IPS-20b (cell line): ENCODE measurements at regions not wholly inside any gene's neighbourhood (a gene's known extent, or its start where the extent isn't known, plus 50 kb on each side); places are given as distances from the start of the nearest gene placed in this dataset.

Source experiments
- H3K27ac ChIP-seq: one replicate; pipeline ENCODE4 v1.5.1; 2013; ENCODE audit warnings: low read length
- H3K27me3 ChIP-seq: 2 replicates; pipeline ENCODE4 v1.6.1; 2013; ENCODE audit warnings: mild to moderate bottlenecking, low read length, inconsistent platforms; ENCODE audit not compliant: insufficient read depth
- H3K36me3 ChIP-seq: 2 replicates; pipeline ENCODE4 v1.6.1; 2013; ENCODE audit warnings: low read depth, mild to moderate bottlenecking, inconsistent platforms, low read length, moderate library complexity; ENCODE audit not compliant: insufficient read depth
- H3K4me1 ChIP-seq: 2 replicates; pipeline ENCODE4 v1.6.1; 2013; ENCODE audit warnings: mild to moderate bottlenecking, control low read depth, inconsistent platforms, low read length, moderate library complexity; ENCODE audit not compliant: insufficient read depth
- H3K4me3 ChIP-seq: 2 replicates; pipeline ENCODE4 v1.5.1; 2013; ENCODE audit warnings: mild to moderate bottlenecking, low read length, inconsistent platforms
- H3K9ac ChIP-seq: 2 replicates; pipeline ENCODE4 v1.6.1; 2013; ENCODE audit warnings: low read depth, mild to moderate bottlenecking, inconsistent platforms, low read length, moderate library complexity
- H3K9me3 ChIP-seq: 2 replicates; pipeline ENCODE4 v1.6.1; 2013; ENCODE audit warnings: mild to moderate bottlenecking, low read depth, low read length, inconsistent platforms; ENCODE audit not compliant: insufficient read depth

GRCh38 chrX:129161108-129161507, 362.2 kb downstream of the SMARCA1 start:
- no peak overlapping the region for H3K27ac ChIP-seq
- no peaks in the 10 kb centered on the region for H3K4me1 ChIP-seq
- H3K27me3 ChIP-seq = no peaks in the 10 kb centered on the region
- no peak overlapping the region for H3K9ac ChIP-seq
- no peaks in the 10 kb centered on the region for H3K9me3 ChIP-seq
- H3K4me3 ChIP-seq = no peak overlapping the region
- H3K36me3 ChIP-seq = no peaks in the 10 kb centered on the region

DNA sequence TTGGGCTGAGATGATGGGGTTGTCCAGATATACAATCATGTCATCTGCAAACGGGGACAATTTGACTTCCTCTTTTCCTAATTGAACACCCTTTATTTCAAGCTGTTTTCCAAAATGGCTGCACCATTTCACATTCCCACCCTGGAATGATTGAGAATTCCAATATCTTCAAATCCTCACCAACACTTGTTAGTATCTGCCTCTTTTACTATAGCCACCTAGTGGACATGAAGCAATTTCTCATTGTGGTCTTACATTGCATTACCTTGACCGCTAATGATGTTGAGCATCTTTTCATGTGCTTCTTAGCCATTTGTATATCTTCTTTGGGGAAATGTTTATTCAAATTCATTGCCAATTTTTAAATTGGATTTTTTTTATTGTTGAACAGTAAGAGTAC, 364.8 kb downstream of the SMARCA1 start:
- Histone ChIP-seq H3K27ac (no peak overlapping the region), H3K4me1 (no peaks in the 10 kb centered on the region; the same call in 1 of the 2 replicates)

GRCh38 chrX:129145840-129146272, 377.4 kb downstream of the SMARCA1 start:
- H3K9ac ChIP-seq = no peak overlapping the region
- no peaks in the 10 kb centered on the region for H3K4me1 ChIP-seq
- H3K27me3 ChIP-seq = no peaks in the 10 kb centered on the region
- H3K36me3 ChIP-seq = no peaks in the 10 kb centered on the region
- no peak overlapping the region for H3K27ac ChIP-seq
- H3K9me3 ChIP-seq = no peaks in the 10 kb centered on the region
- no peak overlapping the region for H3K4me3 ChIP-seq

More for the DNA sequence above, 364.8 kb downstream of the SMARCA1 start:
- Histone ChIP-seq H3K27me3 (no peaks in the 10 kb centered on the region), H3K36me3 (no peaks in the 10 kb centered on the region), H3K9me3 (no peaks in the 10 kb centered on the region), H3K4me3 (no peak overlapping the region), H3K9ac (no peak overlapping the region)

DNA sequence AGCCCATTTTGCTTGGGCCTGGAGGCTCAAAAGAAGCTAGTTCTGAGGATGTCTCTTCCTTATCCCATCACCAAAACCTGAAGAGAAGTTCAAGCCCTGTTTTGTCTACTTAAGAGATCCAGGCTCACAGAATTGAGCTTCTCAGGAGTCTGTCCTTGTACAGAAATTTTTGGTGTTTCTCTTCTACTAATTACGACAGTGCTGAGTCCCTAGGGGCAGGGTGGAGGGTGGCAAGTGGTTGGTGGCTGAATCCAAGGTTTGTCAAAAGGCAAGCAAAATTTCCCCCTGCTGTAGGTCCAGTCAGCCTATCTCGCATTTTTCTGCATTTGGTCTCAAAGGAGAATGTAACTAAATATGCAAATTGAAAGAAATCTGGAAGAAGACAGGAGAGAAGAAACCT, 377.9 kb downstream of the SMARCA1 start:
- no peaks in the 10 kb centered on the region for H3K36me3 ChIP-seq
- H3K4me3 ChIP-seq = no peak overlapping the region
- no peak overlapping the region for H3K27ac ChIP-seq
- H3K4me1 ChIP-seq = no peaks in the 10 kb centered on the region
- no peak overlapping the region for H3K9ac ChIP-seq
- H3K27me3 ChIP-seq = no peaks in the 10 kb centered on the region
- no peaks in the 10 kb centered on the region for H3K9me3 ChIP-seq

DNA sequence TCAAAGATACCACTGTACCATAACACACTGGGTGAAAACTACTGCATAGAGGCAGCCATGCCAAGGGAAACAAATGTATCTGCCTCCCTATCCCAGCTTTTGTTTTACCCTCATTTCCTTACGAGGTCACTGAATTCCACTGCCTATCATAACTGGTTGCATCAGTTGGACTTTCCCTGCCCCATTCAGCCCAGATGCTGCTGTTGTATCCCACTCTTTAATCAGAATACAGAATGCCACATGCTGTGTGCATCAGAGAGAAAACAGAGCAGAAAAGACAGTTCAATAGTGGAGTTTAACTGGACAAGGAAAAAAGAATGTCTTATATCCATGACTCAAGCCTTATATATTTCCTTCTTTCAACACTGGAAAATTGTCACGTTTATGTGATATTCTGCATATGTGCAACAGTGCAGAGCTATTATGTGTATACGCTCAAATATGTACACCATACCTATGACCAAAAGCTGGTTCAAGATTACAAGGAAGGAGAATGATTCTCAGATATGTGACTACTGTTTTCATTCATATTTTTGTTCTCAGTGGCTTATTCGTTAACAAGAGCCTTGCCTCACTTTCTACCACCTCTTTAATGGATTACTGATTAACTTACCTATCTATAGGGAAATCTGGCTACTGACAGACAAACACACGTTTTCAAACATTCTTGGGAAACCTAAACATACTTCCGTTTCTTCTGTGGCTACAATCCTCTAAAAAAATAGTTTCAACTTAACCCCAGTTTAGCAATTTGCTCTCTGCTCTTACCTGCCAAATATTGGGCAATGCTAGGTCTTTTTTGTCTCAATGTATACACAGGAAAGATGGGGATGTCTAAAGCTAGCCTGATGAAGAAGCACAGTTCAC, 378.9 kb downstream of the SMARCA1 start:
- H3K36me3 ChIP-seq = no peaks in the 10 kb centered on the region
- no peaks in the 10 kb centered on the region for H3K9me3 ChIP-seq
- H3K4me3 ChIP-seq = no peak overlapping the region
- peaks cover 5% of the 10 kb centered on the region; the same call in 1 of the 2 replicates for H3K4me1 ChIP-seq
- H3K27me3 ChIP-seq = no peaks in the 10 kb centered on the region
- no peak overlapping the region for H3K9ac ChIP-seq
- H3K27ac ChIP-seq = no peak overlapping the region

GRCh38 chrX:129139837-129140598, 383.3 kb downstream of the SMARCA1 start:
- H3K27me3 ChIP-seq = no peaks in the 10 kb centered on the region
- H3K9me3 ChIP-seq = no peaks in the 10 kb centered on the region
- H3K27ac ChIP-seq = no peak overlapping the region
- H3K4me1 ChIP-seq = peaks cover 5% of the 10 kb centered on the region; the same call in 1 of the 2 replicates
- no peaks in the 10 kb centered on the region for H3K36me3 ChIP-seq
- no peak overlapping the region for H3K4me3 ChIP-seq
- no peak overlapping the region for H3K9ac ChIP-seq

GRCh38 chrX:129125122-129125914, 398.0 kb downstream of the SMARCA1 start:
- H3K27ac ChIP-seq = no peak overlapping the region

GRCh38 chrX:129123795-129124194, 399.5 kb downstream of the SMARCA1 start:
- Histone ChIP-seq H3K27ac (no peak overlapping the region), H3K9me3 (no peaks in the 10 kb centered on the region), H3K4me3 (no peak overlapping the region), H3K4me1 (no peaks in the 10 kb centered on the region), H3K36me3 (no peaks in the 10 kb centered on the region), H3K9ac (no peak overlapping the region), H3K27me3 (no peaks in the 10 kb centered on the region)

More at GRCh38 chrX:129125122-129125914, 398.0 kb downstream of the SMARCA1 start:
- Histone ChIP-seq H3K4me3 (no peak overlapping the region), H3K36me3 (no peaks in the 10 kb centered on the region), H3K4me1 (no peaks in the 10 kb centered on the region), H3K9me3 (no peaks in the 10 kb centered on the region), H3K27me3 (no peaks in the 10 kb centered on the region), H3K9ac (no peak overlapping the region)

- Histone ChIP-seq H3K9me3 (no peaks in the 10 kb centered on the region), H3K36me3 (no peaks in the 10 kb centered on the region), H3K4me1 (no peaks in the 10 kb centered on the region), H3K27me3 (no peaks in the 10 kb centered on the region), H3K9ac (no peak overlapping the region), H3K4me3 (no peak overlapping the region), H3K27ac (no peak overlapping the region)
Observed at GRCh38 chrX:129116676-129117470, 406.4 kb downstream of the SMARCA1 start.

DNA sequence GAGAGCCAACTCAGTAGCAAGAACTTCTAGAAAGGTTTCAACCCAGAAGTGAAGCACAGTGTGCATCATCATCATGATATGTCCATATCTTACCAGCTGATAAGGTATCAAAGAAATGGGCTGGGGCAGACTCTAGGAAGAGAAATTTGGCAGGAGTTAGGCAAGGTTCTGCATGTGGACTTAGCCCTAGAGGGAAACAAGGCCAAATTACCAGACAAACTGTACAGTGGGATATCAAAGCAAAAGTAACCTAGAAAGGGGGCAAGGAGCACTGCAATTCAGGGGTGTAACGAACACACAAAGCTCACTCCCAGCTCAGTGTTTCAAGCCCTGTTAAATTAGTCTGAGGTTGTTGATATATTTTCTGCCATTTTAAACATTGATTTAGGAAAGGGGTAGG, 407.4 kb downstream of the SMARCA1 start:
- Histone ChIP-seq H3K27ac (no peak overlapping the region), H3K9ac (no peak overlapping the region), H3K36me3 (no peaks in the 10 kb centered on the region), H3K9me3 (no peaks in the 10 kb centered on the region), H3K4me1 (0 out of 2 replicates have a peak, but pooled peaks cover 2% of the 10 kb centered on the region), H3K27me3 (no peaks in the 10 kb centered on the region), H3K4me3 (no peak overlapping the region)

DNA sequence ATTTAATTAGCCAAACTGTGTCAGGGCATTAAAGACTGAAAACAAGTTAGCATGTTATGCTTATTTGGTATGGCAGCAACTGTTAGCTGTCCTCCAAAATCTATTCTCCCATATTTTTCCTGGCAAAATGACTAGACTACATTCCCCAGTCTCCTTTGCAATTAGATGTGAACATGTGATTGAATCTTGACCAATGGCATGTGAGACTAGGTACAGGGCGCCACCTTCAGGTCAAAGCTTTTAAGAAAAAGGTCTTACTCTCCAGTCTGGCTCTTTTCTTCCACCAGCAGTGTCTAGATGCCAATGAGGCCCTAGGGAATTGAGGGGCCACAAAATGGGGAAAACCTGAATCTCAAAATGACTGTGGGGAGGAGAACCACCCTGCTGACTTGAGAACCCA, 408.2 kb downstream of the SMARCA1 start:
- Histone ChIP-seq H3K9ac (no peak overlapping the region), H3K27ac (no peak overlapping the region), H3K4me3 (no peak overlapping the region), H3K36me3 (no peaks in the 10 kb centered on the region), H3K27me3 (no peaks in the 10 kb centered on the region), H3K4me1 (0 out of 2 replicates have a peak, but pooled peaks cover 2% of the 10 kb centered on the region), H3K9me3 (no peaks in the 10 kb centered on the region)
